ENCODE measurements at regions not wholly inside any gene's neighbourhood (a gene's known extent, or its start where the extent isn't known, plus 50 kb on each side); places are given as distances from the start of the nearest gene placed in this dataset.

DNA sequence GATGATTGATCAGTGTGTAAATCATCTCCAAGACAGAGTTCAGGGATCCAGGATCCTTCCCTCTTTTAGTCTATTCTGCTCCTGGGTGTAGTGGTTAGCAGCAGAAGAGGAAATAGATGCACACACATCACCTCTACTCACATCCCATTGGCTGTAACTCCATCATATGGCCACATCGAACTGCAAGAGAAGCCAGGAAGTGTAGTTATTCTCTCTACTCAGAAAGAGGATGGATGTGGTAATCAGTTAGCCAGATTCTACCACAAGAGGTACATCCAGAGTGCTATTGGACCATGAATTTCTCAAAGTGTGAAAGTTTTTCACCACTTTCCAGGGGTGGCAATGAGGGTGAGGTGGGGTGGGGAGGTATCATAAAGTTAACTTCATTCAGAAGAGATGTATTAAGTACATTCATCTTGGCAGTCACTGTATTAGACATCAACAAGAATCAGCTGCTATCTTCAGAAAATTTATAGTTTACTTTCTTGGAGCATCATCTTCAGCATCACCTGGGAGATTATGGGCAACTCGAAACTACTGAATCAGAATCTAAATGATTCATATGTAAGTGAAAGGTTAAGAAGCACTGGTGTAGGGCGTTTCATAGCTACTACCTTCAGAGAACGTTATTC lies 60.6 kb upstream of the GAP43 start (continued):
- TF ChIP-seq NFRKB (IDR thresholded peaks at IDR 0.05) (no peak), ZNF768 (CRISPR knock-in tag; IDR thresholded peaks at IDR 0.05) (no peak)
- TF ChIP-seq, protein P1, sequence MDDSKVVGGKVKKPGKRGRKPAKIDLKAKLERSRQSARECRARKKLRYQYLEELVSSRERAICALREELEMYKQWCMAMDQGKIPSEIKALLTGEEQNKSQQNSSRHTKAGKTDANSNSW (CRISPR knock-in tag; IDR thresholded peaks at IDR 0.05; ENCODE audit: borderline replicate concordance) = no peak

DNA sequence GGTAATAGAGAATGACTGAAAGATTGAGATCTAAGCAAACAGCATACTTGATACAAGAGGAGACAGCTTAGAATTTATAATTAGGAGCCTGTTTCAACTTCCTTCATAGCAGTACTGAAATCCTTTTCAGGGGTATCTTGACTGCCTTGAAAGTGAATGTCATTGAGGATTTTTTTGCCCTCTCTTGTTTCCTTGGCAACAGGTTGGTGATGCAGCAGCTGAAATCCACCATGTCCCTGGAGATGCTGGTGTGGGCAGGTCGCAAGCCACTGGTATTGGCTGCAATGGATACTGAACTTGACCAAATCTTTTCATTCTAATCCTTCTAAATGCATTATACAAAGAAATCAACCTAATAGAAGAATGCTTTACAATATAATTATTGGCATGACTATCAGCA lies 59.3 kb upstream of the GAP43 start:
- no TSS peak for BruUV-seq (replicated peaks)
- no peaks in the 10 kb centered on the region; a peak in 1 of 5 replicates for H3K27me3 ChIP-seq (ENCODE audit: control insufficient read depth in 1 of 2, insufficient read depth in 2 of 2, low read length in 2 of 2)
- no peaks in the 10 kb centered on the region for H3K36me3 ChIP-seq (replicated peaks in 1 of 2; ENCODE audit: control insufficient read depth in 1 of 2, insufficient read depth in 2 of 2, low read length in 2 of 2)
- no peak for DNase-seq (ENCODE audit: low spot score)
- no peaks in the 10 kb centered on the region for H3K4me1 ChIP-seq (ENCODE audit: insufficient read depth, low read length)
- no peak for FAIRE-seq
- intact Hi-C loops (cut with micrococcal nuclease; ENCODE audit: unreplicated experiment) (no loop called here), in situ Hi-C loops (cut with HindIII; ENCODE audit: extremely low pct_ligation_motif_present, low pct_unique_long_range_greater_than_20kb) (no loop called here)
- no peaks in the 10 kb centered on the region for H3K79me2 ChIP-seq (ENCODE audit: insufficient read depth, low read length)
- H3K9ac ChIP-seq (ENCODE audit: insufficient read depth, low read depth, low read length) = no peak overlapping the region
- ChIA-PET POLR2A (no interaction called here), CTCF (ENCODE audit: low intra/inter-chr PET ratio, low total read pairs) (no interaction called here)
- no peak overlapping the region for H2AFZ ChIP-seq (ENCODE audit: low read length)
- H3K4me3 ChIP-seq (replicated peaks in 1 of 3; ENCODE audit: insufficient read depth in 1 of 3, low read depth in 2 of 3, low read length in 3 of 3) = no peak overlapping the region
- no peak overlapping the region for H3K4me2 ChIP-seq (ENCODE audit: low read depth, low read length)
- H4K20me1 ChIP-seq (ENCODE audit: insufficient read depth, low read length) = no peaks in the 10 kb centered on the region
- WGBS (ENCODE audit: low lambda C conversion rate) = 8% methylated on average over 1 of the region's 1 CpG
- TF ChIP-seq SMAD9 (CRISPR knock-in tag; IDR thresholded peaks at IDR 0.05) (no peak), BHLHE40 (IDR thresholded peaks at IDR 0.05; ENCODE audit: low read length) (no peak), MAFG (CRISPR knock-in tag; IDR thresholded peaks at IDR 0.05) (no peak), KDM1A (CRISPR knock-in tag; IDR thresholded peaks at IDR 0.05) (no peak), SMARCE1 (IDR thresholded peaks at IDR 0.05; ENCODE audit: borderline replicate concordance) (no peak), ZNF24 (IDR thresholded peaks at IDR 0.05) (no peak), BCL6 (CRISPR knock-in tag; IDR thresholded peaks at IDR 0.05) (no peak), GATAD2A (CRISPR knock-in tag; IDR thresholded peaks at IDR 0.05) (no peak), ATM (IDR thresholded peaks at IDR 0.05; ENCODE audit: borderline replicate concordance) (no peak)
- TF ChIP-seq, protein P2, sequence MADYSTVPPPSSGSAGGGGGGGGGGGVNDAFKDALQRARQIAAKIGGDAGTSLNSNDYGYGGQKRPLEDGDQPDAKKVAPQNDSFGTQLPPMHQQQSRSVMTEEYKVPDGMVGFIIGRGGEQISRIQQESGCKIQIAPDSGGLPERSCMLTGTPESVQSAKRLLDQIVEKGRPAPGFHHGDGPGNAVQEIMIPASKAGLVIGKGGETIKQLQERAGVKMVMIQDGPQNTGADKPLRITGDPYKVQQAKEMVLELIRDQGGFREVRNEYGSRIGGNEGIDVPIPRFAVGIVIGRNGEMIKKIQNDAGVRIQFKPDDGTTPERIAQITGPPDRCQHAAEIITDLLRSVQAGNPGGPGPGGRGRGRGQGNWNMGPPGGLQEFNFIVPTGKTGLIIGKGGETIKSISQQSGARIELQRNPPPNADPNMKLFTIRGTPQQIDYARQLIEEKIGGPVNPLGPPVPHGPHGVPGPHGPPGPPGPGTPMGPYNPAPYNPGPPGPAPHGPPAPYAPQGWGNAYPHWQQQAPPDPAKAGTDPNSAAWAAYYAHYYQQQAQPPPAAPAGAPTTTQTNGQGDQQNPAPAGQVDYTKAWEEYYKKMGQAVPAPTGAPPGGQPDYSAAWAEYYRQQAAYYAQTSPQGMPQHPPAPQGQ (CRISPR knock-in tag; IDR thresholded peaks at IDR 0.05; ENCODE audit: borderline replicate concordance) = no peak
- TF ChIP-seq, protein P3, sequence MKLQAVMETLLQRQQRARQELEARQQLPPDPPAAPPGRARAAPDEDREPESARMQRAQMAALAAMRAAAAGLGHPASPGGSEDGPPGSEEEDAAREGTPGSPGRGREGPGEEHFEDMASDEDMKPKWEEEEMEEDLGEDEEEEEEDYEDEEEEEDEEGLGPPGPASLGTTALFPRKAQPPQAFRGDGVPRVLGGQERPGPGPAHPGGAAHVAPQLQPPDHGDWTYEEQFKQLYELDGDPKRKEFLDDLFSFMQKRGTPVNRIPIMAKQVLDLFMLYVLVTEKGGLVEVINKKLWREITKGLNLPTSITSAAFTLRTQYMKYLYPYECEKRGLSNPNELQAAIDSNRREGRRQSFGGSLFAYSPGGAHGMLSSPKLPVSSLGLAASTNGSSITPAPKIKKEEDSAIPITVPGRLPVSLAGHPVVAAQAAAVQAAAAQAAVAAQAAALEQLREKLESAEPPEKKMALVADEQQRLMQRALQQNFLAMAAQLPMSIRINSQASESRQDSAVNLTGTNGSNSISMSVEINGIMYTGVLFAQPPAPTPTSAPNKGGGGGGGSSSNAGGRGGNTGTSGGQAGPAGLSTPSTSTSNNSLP (IDR thresholded peaks at IDR 0.05; ENCODE audit: low read depth, low read length) = no peak
- TF ChIP-seq, protein P4, sequence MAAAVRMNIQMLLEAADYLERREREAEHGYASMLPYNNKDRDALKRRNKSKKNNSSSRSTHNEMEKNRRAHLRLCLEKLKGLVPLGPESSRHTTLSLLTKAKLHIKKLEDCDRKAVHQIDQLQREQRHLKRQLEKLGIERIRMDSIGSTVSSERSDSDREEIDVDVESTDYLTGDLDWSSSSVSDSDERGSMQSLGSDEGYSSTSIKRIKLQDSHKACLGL (CRISPR knock-in tag; IDR thresholded peaks at IDR 0.05) = no peak
- TF ChIP-seq, protein P5, sequence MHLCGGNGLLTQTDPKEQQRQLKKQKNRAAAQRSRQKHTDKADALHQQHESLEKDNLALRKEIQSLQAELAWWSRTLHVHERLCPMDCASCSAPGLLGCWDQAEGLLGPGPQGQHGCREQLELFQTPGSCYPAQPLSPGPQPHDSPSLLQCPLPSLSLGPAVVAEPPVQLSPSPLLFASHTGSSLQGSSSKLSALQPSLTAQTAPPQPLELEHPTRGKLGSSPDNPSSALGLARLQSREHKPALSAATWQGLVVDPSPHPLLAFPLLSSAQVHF (CRISPR knock-in tag; IDR thresholded peaks at IDR 0.05) = no peak
- ATAC-seq = no peak
- H3K9me3 ChIP-seq (ENCODE audit: low read length) = no peaks in the 10 kb centered on the region
- no peak overlapping the region for H3K27ac ChIP-seq (ENCODE audit: extremely low read length, insufficient read depth, low read length)

All from HepG2 (cell line).